Activated CD4-positive, alpha-beta T cell treated with anti-CD3 and anti-CD28 coated beads for 1 hour (primary cell): ENCODE measurements at regions not wholly inside any gene's neighbourhood (a gene's known extent, or its start where the extent isn't known, plus 50 kb on each side); places are given as distances from the start of the nearest gene placed in this dataset.
"Not testable (repeated sequence)": the region's sequence is repeated elsewhere in the genome, so short reads cannot be mapped to it uniquely, and the experiment has no call there.

ENCODE experiments used
- DNase-seq: peaks from one replicate; pipeline ENCODE4 v3.0.0-alpha.2; 2020

- no peak for DNase-seq
Measured at GRCh38 chr5:36786448-36787012, 90.0 kb upstream of the NIPBL start.

- no peak for DNase-seq
Measured at GRCh38 chr5:36787365-36788093, 89.0 kb upstream of the NIPBL start.

GRCh38 chr5:36790847-36791246 lies 85.7 kb upstream of the NIPBL start:
- no peak for DNase-seq

GRCh38 chr5:36792560-36793180 lies 83.9 kb upstream of the NIPBL start:
- no peak for DNase-seq

GRCh38 chr5:36795366-36795765 lies 81.2 kb upstream of the NIPBL start:
- no peak for DNase-seq

GRCh38 chr5:36796155-36796554 lies 80.4 kb upstream of the NIPBL start:
- DNase-seq = no peak

- DNase-seq = no peak
Measured at GRCh38 chr5:36801523-36801922, 75.0 kb upstream of the NIPBL start.

- DNase-seq = no peak
Measured at GRCh38 chr5:36802187-36802586, 74.4 kb upstream of the NIPBL start.

GRCh38 chr5:36813249-36813648 lies 63.3 kb upstream of the NIPBL start:
- DNase-seq = not testable (repeated sequence)

GRCh38 chr5:36815871-36816270 lies 60.7 kb upstream of the NIPBL start:
- DNase-seq = no peak

GRCh38 chr5:36820900-36821299 lies 55.7 kb upstream of the NIPBL start:
- DNase-seq = no peak

GRCh38 chr5:36826694-36827093 lies 49.9 kb upstream of the NIPBL start:
- DNase-seq = no peak
